ENCODE measurements at regions not wholly inside any gene's neighbourhood (a gene's known extent, or its start where the extent isn't known, plus 50 kb on each side); places are given as distances from the start of the nearest gene placed in this dataset.

- WGBS (ENCODE audit: insufficient coverage, insufficient replicate concordance, low lambda C conversion rate, missing lambda C conversion rate) = 10% methylated on average over 2 of the region's 2 CpGs
- H3K27me3 ChIP-seq (replicated peaks in 1 of 2; ENCODE audit: control insufficient read depth in 2 of 2, insufficient read depth in 2 of 2, low read length in 1 of 2) = 0 out of 4 replicates have a peak, but pooled peaks cover 0 to 6% of the 10 kb centered on the region in 2 experiments
- intact Hi-C loops (cut with micrococcal nuclease; ENCODE audit: unreplicated experiment) (no loop called here), in situ Hi-C loops (cut with MboI) (no loop called here)
- CTCF ChIA-PET = no interaction called here
- BruUV-seq (replicated peaks) = no TSS peak
- ATAC-seq (no peak), DNase-seq (ENCODE audit: low read depth, low spot score) (no peak), FAIRE-seq (no peak)
- POLR2A ChIA-PET = interaction anchor here (1.0 kb wide), 1 partner anchor 10 kb away, joined by 3 read pairs; no protein-coding TSS in a partner anchor
- H3K4me1 ChIP-seq (ENCODE audit: control insufficient read depth, insufficient read depth, low read length) = no peaks in the 10 kb centered on the region
- RAD21 ChIA-PET (ENCODE audit: unreplicated experiment) = no interaction called here
- H3K79me2 ChIP-seq (ENCODE audit: control insufficient read depth, insufficient read depth, low read length) = no peaks in the 10 kb centered on the region
- no peak overlapping the region for H3K27ac ChIP-seq (ENCODE audit: control insufficient read depth, insufficient read depth)
- H3K9me3 ChIP-seq (replicated peaks; ENCODE audit: control insufficient read depth, insufficient read depth, low read length) = no peaks in the 10 kb centered on the region
- H3K4me3 ChIP-seq = no peak overlapping the region
- H4K20me1 ChIP-seq (ENCODE audit: control insufficient read depth, insufficient read depth) = no peaks in the 10 kb centered on the region
- SMC1A ChIA-PET (ENCODE audit: uncharacterized antibody, unreplicated experiment) = interaction anchor here (1.0 to 1.8 kb wide), 5 partner anchors 9 to 376 kb away, joined by 3 to 6 read pairs (median 5); no protein-coding TSS in a partner anchor
- H3K9ac ChIP-seq (ENCODE audit: control insufficient read depth, insufficient read depth, low read length) = no peak overlapping the region
- no peak overlapping the region for H3K4me2 ChIP-seq (ENCODE audit: control insufficient read depth, insufficient read depth)
- H3K36me3 ChIP-seq (ENCODE audit: control insufficient read depth in 2 of 2, insufficient read depth in 2 of 2, low read length in 1 of 2) = no peaks in the 10 kb centered on the region
- no peak overlapping the region for H2AFZ ChIP-seq (ENCODE audit: control insufficient read depth, low read depth, low read length)
- no peak for TF ChIP-seq EGR1 (IDR thresholded peaks at IDR 0.05; ENCODE audit: borderline replicate concordance in 1 of 2, low read depth in 2 of 2, low read length in 2 of 2)
- TF ChIP-seq USF2 (IDR thresholded peaks at IDR 0.05; ENCODE audit: borderline replicate concordance, low read depth, low read length) = no peak
- no peak for TF ChIP-seq E2F4 (IDR thresholded peaks at IDR 0.05; ENCODE audit: low read depth, low read length)
- TF ChIP-seq PBX3 (IDR thresholded peaks at IDR 0.05; ENCODE audit: insufficient replicate concordance, low read depth, low read length) = no peak
- no peak for TF ChIP-seq TCF12 (IDR thresholded peaks at IDR 0.05; ENCODE audit: low read depth, low read length)
- TF ChIP-seq NR2C2 (IDR thresholded peaks at IDR 0.05; ENCODE audit: borderline replicate concordance, control insufficient read depth, insufficient read length, low read depth) = no peak
- no peak for TF ChIP-seq NR2F1 (conservative IDR thresholded peaks at IDR 0.05)
- no peak for TF ChIP-seq TAF1 (IDR thresholded peaks at IDR 0.05; ENCODE audit: borderline replicate concordance, low read depth, low read length)
- no peak for TF ChIP-seq EP300 (IDR thresholded peaks at IDR 0.05; ENCODE audit: borderline replicate concordance in 1 of 2, control insufficient read depth in 1 of 2, low read depth in 2 of 2, low read length in 2 of 2)
- no peak for TF ChIP-seq BCLAF1 (IDR thresholded peaks at IDR 0.05)
- no peak for TF ChIP-seq BCL3 (IDR thresholded peaks at IDR 0.05; ENCODE audit: borderline replicate concordance, insufficient read depth, low read depth, low read length, poor library complexity, severe bottlenecking)
- TF ChIP-seq CREB1 (IDR thresholded peaks at IDR 0.05; ENCODE audit: low read depth) = no peak
- TF ChIP-seq TCF7 (IDR thresholded peaks at IDR 0.05; ENCODE audit: borderline replicate concordance) = no peak
- no peak for TF ChIP-seq ATF3 (IDR thresholded peaks at IDR 0.05; ENCODE audit: borderline replicate concordance, extremely low read depth, low read depth, low read length)
- TF ChIP-seq CHD2 (IDR thresholded peaks at IDR 0.05; ENCODE audit: borderline replicate concordance, low read depth, low read length) = no peak
Observed at GRCh38 chr6:151747896-151748295, 59.6 kb upstream of the ESR1 start.

Data from GM12878 (cell line).